ENCODE measurements at regions not wholly inside any gene's neighbourhood (a gene's known extent, or its start where the extent isn't known, plus 50 kb on each side); places are given as distances from the start of the nearest gene placed in this dataset.

DNA sequence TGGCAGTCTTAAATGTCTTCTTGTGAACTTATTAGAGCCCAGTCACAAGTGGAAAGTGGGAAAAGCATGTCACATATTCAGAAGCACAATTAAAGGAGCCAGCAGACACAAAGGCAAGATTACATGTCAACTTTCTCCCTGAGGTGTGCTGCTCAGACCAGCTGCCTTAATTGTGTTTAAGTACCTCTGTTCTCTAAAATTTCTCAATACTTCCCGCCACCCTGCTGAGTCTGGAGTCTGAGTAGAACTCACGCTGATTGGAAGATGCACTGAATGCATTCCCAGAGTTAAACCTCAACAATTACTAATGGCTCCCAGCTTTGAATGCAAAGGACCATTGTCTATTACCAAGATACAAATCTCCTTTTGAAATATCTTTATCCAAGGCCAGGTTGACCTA is 166.4 kb upstream of the COBL start:
- DNase-seq (ENCODE audit: low read depth, low spot score): no peak
- TF ChIP-seq, protein P1, sequence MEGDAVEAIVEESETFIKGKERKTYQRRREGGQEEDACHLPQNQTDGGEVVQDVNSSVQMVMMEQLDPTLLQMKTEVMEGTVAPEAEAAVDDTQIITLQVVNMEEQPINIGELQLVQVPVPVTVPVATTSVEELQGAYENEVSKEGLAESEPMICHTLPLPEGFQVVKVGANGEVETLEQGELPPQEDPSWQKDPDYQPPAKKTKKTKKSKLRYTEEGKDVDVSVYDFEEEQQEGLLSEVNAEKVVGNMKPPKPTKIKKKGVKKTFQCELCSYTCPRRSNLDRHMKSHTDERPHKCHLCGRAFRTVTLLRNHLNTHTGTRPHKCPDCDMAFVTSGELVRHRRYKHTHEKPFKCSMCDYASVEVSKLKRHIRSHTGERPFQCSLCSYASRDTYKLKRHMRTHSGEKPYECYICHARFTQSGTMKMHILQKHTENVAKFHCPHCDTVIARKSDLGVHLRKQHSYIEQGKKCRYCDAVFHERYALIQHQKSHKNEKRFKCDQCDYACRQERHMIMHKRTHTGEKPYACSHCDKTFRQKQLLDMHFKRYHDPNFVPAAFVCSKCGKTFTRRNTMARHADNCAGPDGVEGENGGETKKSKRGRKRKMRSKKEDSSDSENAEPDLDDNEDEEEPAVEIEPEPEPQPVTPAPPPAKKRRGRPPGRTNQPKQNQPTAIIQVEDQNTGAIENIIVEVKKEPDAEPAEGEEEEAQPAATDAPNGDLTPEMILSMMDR (IDR thresholded peaks at IDR 0.05; ENCODE audit: insufficient read depth, low read length, missing control alignments): no peak
- ChIA-PET POLR2A (no interaction called here), CTCF (no interaction called here)
- H3K4me3 ChIP-seq (ENCODE audit: low read depth, low read length): no peak overlapping the region

DNA sequence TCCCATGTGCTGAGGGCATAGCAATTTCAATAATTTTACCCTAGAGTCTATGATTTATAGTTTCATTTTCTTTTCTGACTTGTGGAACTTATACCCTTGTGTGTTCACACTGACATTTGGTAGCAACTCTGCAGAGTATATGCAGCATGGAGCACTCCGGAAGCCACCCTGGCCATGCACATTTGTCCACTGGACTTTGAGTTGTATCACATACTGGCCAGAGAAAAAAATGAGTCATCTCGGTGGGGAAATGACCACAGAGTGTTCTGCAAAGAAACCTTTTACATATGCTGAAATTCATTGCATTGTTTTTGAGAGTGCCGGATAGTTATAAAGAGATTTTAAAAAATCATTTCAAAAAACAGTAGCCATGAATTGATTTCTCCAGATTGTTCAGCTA is 164.8 kb upstream of the COBL start:
- DNase-seq (ENCODE audit: low read depth, low spot score): no peak
- POLR2A ChIA-PET: no interaction called here
- no peak overlapping the region for H3K4me3 ChIP-seq (ENCODE audit: low read depth, low read length)
- CTCF ChIA-PET: no interaction called here
- TF ChIP-seq, protein P1 (IDR thresholded peaks at IDR 0.05; ENCODE audit: insufficient read depth, low read length, missing control alignments): no peak

DNA sequence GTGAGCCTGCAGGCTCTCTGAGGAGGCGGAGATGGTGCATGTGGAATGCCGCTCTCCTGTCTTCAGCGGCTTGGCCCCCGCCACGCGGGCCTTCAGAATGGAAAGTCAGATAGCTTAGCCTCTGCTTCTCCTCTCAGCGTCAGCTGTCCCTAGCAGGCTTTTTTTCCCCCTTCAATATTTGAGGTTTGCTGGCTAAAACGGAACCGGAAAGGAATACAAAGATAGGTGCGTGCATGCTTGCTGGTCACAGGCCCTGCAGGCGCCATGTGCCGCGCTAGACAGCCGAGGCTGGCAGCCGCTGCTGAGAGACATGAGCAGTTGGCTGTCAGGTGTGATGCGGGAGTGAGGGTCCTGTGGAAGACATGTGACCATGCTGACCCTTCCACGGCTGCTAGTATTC is 161.2 kb upstream of the COBL start:
- ChIA-PET POLR2A (no interaction called here), CTCF (no interaction called here)
- no peak for DNase-seq (ENCODE audit: low read depth, low spot score)

DNA sequence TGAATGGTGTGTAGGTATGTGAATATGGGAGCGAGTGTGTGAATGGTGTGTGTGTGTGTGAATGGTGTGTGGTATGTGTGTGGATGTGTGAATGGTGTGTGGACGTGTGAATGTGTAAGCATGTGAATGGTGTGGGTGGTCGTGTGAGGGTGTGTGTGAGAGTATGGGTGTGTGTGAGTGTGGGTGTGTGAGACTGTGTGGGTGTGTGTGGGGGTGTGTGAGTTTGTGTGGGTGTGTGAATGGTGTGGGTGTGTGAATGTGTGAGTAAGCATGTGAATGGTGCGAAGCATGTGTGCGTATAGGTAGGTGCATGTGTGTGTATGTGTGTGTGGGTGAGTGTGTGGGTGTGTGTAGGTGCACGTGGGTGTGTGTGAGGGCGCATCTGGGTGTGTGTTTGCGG is 160.7 kb upstream of the COBL start:
- ChIA-PET POLR2A (no interaction called here), CTCF (no interaction called here)
- no peak for DNase-seq (ENCODE audit: low read depth, low spot score)
- TF ChIP-seq, protein P1 (IDR thresholded peaks at IDR 0.05; ENCODE audit: insufficient read depth, low read length, missing control alignments): no peak
- H3K4me3 ChIP-seq (ENCODE audit: low read depth, low read length): no peak overlapping the region

More for the DNA sequence above, 161.2 kb upstream of the COBL start:
- no peak overlapping the region for H3K4me3 ChIP-seq (ENCODE audit: low read depth, low read length)
- TF ChIP-seq, protein P1 (IDR thresholded peaks at IDR 0.05; ENCODE audit: insufficient read depth, low read length, missing control alignments): no peak

DNA sequence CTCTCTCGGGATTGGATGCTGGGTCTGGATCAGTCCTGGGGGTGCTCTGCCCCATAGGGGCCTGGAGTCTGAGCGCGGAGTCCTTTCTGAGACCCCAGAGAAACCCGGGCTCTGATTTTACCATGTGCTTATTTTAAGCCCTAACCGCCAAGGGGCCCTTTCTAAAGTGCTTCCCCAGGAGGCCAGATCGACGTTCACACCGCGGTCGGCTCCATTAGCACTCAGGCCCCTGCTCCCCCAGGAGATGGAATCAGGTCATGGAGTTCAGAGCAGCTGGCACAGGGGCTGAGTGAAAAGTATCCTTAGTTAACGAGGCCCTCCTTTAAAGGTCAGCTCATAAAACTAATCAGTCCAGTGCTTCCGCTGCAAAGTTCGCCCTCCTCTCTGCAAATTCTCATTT is 159.4 kb upstream of the COBL start:
- H3K4me3 ChIP-seq (ENCODE audit: low read depth, low read length): no peak overlapping the region
- POLR2A ChIA-PET: no interaction called here
- TF ChIP-seq, protein P1 (IDR thresholded peaks at IDR 0.05; ENCODE audit: insufficient read depth, low read length, missing control alignments): no peak
- CTCF ChIA-PET: no interaction called here
- no peak for DNase-seq (ENCODE audit: low read depth, low spot score)

DNA sequence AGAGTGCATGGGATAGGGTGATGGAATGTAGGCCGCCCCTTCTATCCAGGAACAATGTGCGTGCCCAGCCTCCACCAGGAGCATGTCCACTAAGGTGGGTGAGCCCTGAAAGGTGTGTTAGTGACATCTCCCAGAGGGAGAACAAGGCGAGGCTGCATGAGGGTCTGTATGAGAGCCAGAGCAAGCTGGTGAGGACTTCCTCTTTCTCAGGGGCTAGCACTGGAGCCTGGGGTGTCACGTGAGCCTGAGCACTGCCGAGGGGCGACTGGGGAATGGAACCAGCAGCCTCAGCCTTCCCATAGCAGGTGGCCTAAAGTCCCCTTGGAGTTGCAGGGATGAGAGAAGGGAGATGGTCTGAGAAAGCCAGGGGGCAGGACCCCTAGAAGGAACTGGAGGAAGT is 156.3 kb upstream of the COBL start:
- POLR2A ChIA-PET: no interaction called here
- no peak for DNase-seq (ENCODE audit: low read depth, low spot score)

More for the DNA sequence above, 156.3 kb upstream of the COBL start:
- CTCF ChIA-PET: no interaction called here
- no peak overlapping the region for H3K4me3 ChIP-seq (ENCODE audit: low read depth, low read length)
- TF ChIP-seq, protein P1 (IDR thresholded peaks at IDR 0.05; ENCODE audit: insufficient read depth, low read length, missing control alignments): no peak
